ENCODE measurements at regions not wholly inside any gene's neighbourhood (a gene's known extent, or its start where the extent isn't known, plus 50 kb on each side); places are given as distances from the start of the nearest gene placed in this dataset.
A peak's percentile ranks its signal among the peaks of the same experiment; 100 is the strongest.

GRCh38 chr14:53228966-53229365 is 75.8 kb upstream of the DDHD1 start:
- TF ChIP-seq CTCF (IDR thresholded peaks at IDR 0.05), result no peak
- no peak for TF ChIP-seq POLR2A (IDR thresholded peaks at IDR 0.05)
- Histone ChIP-seq H3K4me3 (no peak overlapping the region), H3K27me3 (no peaks in the 10 kb centered on the region)

GRCh38 chr14:53227154-53227718 is 74.1 kb upstream of the DDHD1 start:
- H3K27ac ChIP-seq, result no peak overlapping the region
- no peaks in the 10 kb centered on the region for H3K27me3 ChIP-seq
- no peaks in the 10 kb centered on the region for H3K4me1 ChIP-seq
- no peak for TF ChIP-seq CTCF (IDR thresholded peaks at IDR 0.05)
- no peak for TF ChIP-seq POLR2A (IDR thresholded peaks at IDR 0.05)
- no peaks in the 10 kb centered on the region for H3K9me3 ChIP-seq
- no peak overlapping the region for H3K4me3 ChIP-seq
- H3K36me3 ChIP-seq, result no peaks in the 10 kb centered on the region
- no peak for DNase-seq

More at GRCh38 chr14:53228966-53229365, 75.8 kb upstream of the DDHD1 start:
- no peak overlapping the region for H3K27ac ChIP-seq
- H3K9me3 ChIP-seq, result no peaks in the 10 kb centered on the region
- H3K36me3 ChIP-seq, result no peaks in the 10 kb centered on the region
- no peaks in the 10 kb centered on the region for H3K4me1 ChIP-seq
- no peak for DNase-seq

- no peak for TF ChIP-seq POLR2A (IDR thresholded peaks at IDR 0.05)
- TF ChIP-seq CTCF (IDR thresholded peaks at IDR 0.05), result no peak
- no peak for DNase-seq
- no peak overlapping the region for H3K4me3 ChIP-seq
- no peak overlapping the region for H3K27ac ChIP-seq
- no peaks in the 10 kb centered on the region for H3K27me3 ChIP-seq
- H3K4me1 ChIP-seq, result no peaks in the 10 kb centered on the region
- H3K9me3 ChIP-seq, result no peaks in the 10 kb centered on the region
- H3K36me3 ChIP-seq, result no peaks in the 10 kb centered on the region
Observed at GRCh38 chr14:53226553-53226952, 73.4 kb upstream of the DDHD1 start.

GRCh38 chr14:53220914-53221313 is 67.8 kb upstream of the DDHD1 start:
- TF ChIP-seq POLR2A (IDR thresholded peaks at IDR 0.05), result no peak
- TF ChIP-seq CTCF (IDR thresholded peaks at IDR 0.05), result no peak
- Histone ChIP-seq H3K27me3 (no peaks in the 10 kb centered on the region), H3K36me3 (no peaks in the 10 kb centered on the region), H3K27ac (no peak overlapping the region), H3K9me3 (no peaks in the 10 kb centered on the region), H3K4me3 (no peak overlapping the region), H3K4me1 (peaks cover 0 to 5% (median 0%) of the 10 kb centered on the region in 4 donors)
- no peak for DNase-seq

GRCh38 chr14:53218161-53218560 is 65.0 kb upstream of the DDHD1 start:
- no peaks in the 10 kb centered on the region for H3K36me3 ChIP-seq
- peak overlapping the region; percentile 60 to 67 (median 64) for H3K4me3 ChIP-seq
- no peak overlapping the region for H3K27ac ChIP-seq
- peaks cover 0 to 5% (median 0%) of the 10 kb centered on the region in 4 donors for H3K4me1 ChIP-seq
- no peaks in the 10 kb centered on the region for H3K9me3 ChIP-seq
- TF ChIP-seq POLR2A (IDR thresholded peaks at IDR 0.05), result no peak
- no peak for TF ChIP-seq CTCF (IDR thresholded peaks at IDR 0.05)
- DNase-seq, result no peak
- no peaks in the 10 kb centered on the region for H3K27me3 ChIP-seq
